GM21390 (cell line): ENCODE measurements at regions not wholly inside any gene's neighbourhood (a gene's known extent, or its start where the extent isn't known, plus 50 kb on each side); places are given as distances from the start of the nearest gene placed in this dataset.
"Not testable (repeated sequence)": the region's sequence is repeated elsewhere in the genome, so short reads cannot be mapped to it uniquely, and the experiment has no call there.

Experiments
- ATAC-seq: cut with Tn5 transposase; IDR thresholded peaks from one replicate; pipeline ENCODE4 v1.9.1; 2021; ENCODE audit not compliant: unreplicated experiment

DNA sequence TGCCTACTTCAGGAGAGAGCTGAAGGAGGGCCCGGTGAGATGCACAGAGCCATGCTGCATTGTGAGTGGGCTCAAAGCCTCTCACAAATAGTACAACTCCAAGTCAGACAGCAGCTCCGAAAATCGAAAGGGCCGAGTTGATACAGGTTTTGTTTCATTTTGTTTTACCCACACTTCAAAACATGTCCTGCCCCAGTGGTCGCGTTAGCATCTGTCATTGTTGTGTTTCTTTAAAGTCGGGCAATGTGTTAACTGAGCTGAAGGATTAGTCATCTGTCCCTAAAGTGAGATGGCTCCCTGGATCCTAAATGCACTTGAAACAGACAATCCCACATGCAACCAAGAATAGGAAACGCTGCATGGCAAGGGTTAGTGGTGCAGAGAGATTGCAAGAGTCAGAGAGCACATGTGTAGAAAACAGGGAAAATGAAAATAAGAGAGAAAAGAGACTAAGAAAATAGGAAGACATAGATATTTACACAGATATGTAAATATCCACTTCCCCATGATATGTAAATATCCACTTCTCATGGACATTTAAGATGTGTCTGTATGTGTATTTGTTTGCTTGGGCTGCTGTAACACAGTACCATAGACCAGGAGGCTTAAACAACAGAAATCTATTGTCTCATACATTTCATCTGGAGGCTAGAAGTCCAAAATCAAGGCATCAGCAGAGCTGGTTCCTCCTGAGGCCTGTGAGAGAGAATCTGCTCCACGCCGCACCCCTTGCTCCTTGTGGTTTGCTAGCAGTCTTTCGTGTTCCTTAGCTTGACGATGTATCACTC lies 131.4 kb upstream of the RAB4A start:
- peak; percentile 67 for ATAC-seq

DNA sequence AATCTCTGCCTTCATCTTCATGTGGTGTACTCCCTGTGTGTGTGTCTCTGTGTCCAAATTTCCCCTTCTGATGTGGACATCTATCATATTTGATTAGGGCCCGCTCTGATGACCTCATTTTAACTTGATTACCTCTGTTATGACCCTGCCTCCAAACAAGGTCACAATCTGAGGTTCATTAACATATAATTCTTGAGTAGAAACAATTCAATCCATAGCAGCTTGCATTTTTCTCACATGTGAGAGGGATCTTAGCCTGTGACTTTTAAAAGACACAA lies 130.9 kb upstream of the RAB4A start:
- no peak for ATAC-seq

DNA sequence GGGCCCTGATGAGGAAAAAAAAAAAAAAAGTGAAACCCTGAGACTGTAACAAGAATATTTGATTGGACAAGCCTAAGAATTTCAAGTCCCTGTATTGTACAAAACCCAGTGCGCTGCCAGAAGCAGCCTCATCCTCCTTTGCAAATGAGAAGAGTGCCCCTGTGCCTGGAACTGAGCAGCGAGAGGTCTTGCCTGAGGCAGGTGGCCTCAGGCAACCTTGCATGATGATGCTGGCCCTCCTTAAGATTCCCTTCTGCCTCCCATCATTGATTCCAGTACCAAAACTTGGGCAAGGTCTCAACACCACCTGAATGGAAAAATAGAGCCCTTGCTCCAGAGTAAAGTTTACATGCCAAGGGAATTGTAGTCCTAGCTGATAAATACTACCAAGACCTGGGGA lies 129.6 kb upstream of the RAB4A start:
- ATAC-seq = no peak

DNA sequence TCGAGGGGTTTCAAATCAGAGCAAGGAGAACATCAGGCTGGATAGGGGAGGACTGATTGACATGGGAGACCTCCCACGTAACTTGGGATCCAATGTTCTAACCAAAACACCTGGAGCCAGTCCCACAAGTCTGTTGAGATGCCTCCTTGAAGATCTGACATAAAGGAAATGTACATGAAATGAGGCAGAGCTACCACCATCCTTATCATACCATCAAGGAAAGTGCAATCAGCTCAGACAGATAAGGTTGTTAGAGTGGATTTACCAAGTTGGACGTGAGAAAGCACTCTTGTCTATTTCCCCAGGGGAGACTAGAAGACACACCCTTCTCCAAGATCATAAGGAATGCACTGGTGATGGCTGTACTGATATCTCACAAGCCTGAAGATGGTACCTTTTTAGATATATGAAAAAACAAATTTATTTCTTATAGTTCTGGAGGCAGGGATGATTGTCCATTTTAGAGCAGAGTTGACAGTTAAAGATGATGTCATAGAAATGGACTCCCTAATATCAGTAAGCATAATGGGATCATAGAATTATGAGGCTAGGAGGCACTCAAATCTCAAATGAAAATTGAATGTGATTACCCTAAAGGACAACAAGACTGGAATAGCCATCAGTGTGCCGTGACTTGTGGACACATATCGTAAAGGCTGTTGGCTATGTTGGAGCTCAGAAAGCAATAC lies 129.1 kb upstream of the RAB4A start:
- no peak for ATAC-seq

DNA sequence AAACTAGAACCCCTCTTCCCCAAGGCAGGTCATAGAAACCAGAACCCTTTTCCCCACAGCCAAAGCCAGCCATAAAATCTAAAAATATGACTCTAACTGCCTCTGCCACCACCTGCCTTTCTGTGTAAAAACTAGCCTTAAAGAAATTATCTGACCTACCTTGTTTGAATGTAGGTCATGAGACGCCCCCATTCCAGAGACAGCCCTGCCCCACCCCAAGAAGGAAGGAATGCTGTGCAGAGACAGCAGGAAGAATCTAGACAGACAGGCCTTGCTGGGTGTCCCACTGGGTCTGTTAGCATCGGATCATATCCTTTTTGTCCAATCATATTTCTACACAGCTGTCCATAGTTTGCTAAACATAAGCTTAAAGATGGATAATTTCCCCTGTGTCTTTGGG lies 128.4 kb upstream of the RAB4A start:
- no peak for ATAC-seq

DNA sequence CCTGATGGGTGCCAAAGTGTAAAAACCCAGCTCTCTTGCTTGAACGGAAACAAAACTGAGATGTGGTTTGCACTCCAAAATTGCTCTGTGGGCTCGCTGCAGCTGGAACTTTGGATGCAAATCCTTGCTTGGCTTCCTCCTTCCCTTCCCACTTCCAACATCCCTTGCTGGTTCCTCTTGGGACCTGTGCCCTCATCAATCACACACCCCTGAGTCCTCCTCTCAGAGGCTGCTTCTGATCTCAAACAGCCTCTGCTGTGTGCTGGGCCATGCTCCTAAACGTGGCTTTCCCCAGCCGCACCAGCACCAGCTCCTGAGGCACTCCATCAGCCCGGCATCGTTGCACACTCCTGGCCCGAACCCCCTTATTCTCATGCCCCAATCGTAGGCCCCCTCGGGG lies 124.3 kb upstream of the RAB4A start:
- ATAC-seq = no peak

DNA sequence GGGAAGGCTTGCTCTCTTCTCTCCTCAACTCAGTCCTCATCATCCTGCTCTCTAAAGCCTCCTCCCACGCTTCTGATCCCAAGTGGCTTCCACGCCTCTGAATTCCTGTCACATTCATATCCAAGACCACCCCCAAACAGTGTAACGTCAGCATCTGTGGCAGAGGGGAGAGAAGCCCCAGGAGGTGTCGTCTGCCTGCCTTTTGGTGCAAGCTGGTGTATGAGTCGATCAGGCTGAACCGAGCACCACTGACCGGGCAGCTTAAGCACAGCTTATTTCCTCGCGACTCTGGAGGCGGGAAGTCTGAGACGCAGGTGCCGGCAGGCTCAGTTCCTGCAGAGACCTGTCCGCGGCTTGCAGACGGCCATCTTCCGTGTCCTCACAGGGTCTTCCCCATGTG lies 123.8 kb upstream of the RAB4A start:
- ATAC-seq = no peak

DNA sequence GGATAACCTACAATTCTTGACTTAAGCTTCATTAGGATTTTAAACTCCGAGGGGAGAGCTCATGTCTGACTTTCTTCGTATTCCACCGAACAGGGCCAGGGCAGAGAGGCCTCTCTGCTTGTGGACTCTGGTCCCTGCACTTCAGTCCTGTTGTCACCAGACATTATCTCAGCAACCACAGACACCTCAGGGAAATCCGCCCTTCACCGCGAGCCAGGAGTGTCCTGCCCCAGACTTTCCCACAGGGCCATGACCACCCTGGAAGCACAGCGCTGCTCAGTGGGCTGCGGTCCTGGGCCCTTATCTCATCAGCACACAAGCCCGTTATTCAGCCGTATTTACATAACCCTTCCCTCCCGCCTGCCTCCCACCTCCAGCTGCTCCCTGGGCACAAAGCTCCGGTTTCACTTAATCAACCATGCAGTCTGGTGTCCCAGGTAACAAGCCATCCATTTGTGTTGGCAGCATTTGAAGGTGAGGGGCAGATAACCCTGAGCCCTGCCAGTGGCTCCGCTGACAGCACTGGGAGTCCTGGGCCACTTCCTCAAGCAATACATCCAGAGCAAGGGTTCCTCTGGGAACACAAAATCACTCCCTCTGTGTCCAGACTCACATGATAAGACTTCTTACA lies 122.8 kb upstream of the RAB4A start:
- ATAC-seq = no peak

DNA sequence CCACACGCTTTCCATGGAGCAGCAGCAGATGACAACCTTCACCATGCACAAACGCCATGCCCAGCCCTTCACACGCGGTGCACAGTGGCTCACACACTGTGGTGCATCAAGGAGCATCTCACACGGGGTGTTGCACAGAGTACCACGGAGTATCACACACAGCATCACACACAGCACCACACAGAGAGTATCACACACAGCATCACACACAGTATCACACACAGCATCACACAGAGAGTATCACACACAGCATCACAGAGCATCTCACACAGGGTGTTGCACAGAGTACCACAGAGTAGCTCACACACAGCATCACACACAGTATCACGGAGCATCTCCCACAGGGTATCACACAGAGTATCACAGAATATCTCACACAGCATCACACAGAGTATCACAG lies 122.2 kb upstream of the RAB4A start:
- ATAC-seq = no peak

DNA sequence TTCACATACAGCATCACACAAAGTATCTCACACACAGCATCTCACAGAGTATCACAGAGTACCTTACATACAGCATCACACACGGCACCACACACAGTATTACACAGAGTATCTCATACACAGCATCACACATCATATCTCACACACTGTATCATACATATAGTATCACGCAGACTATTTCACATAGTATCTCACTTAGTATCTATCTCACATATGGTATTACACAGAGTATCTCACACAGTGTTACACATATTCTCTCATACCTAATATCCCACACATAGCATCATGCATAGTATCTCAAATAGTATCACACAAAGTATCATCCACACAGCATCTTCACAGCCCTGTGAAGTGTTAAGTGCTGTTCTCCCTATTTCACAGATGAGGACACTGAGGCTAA lies 121.5 kb upstream of the RAB4A start:
- no peak for ATAC-seq

DNA sequence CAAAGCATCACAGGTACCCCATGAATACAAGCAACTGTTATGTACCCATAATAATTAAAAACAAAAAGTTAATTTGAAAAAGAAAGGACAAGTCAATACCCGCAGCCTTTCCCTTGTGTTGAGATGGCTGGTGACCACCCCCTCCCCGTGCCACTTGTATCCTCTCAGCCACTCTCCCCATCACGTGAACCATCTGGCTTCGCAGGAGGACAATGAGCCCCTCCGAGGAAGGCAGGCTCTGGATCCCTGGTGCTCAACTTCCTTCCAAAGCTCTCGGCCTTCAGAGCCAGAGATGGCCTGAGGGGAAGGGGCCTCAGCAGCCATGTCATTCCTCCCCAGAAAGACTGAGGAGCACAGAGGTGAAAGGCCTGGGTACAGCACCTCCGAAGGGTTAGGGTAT lies 120.4 kb upstream of the RAB4A start:
- no peak for ATAC-seq

DNA sequence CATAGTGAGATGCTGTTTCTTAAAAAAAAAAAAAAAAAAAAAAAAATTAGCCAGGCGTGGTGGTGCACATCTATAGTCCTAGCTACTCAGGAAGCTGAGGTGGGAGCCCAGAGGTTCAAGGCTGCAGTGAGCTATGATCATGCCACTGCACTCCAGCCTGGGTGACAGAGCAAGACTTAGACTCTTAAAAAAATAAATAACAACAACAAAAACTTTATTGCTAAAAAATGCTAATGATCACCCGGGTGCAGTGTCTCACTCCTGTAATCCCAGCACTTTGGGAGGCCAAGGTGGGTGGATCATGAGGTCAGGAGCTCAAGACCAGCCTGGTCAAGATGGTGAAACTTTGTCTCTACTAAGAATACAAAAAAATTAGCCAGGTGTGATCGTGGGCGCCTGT lies 119.5 kb upstream of the RAB4A start:
- not testable (repeated sequence) for ATAC-seq

DNA sequence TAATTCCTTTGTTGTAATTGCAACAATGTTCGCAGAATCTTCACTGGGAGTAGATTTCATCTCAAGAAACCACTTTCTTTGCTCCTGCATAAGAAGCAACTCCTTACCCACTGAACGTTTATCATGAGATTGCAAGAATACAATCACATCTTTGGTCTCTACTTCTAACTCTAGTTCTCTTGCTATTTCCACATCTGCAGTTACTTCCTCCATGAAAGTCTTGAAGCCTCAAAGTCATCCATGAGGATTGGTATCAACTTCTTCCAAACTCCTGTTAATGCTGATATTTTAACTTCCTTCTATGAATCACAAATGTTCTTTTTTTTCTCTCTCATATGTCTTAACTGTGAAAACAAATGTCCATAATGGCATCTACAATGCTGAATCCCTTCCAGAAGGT lies 118.6 kb upstream of the RAB4A start:
- no peak for ATAC-seq

DNA sequence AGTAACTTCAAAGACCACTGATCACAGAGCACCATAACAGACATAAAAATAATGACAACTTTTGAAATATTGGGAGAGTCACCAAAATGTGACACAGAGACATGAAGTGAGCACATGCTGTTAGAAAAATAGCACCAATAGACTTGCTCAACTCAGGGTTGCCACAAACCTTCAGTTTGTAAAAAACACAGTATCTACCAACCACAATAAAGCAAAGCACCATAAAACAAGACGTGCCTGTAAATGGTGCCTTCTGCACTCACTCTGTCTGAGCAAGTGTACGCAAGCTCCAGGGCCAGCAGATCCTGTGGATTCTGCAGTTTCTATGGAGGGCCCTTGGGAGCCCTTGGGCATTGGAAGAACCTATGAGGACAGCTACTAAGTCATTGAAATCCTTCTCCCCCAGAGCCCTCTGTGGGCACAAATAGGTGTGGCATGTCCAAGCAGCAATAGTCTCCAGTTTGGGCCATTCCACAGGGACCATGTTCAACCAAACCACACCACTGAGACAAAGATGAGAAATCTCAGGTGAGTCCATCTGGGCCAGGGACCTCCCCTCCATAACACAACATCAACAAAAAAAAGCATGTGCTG lies 116.9 kb upstream of the RAB4A start:
- ATAC-seq = no peak

DNA sequence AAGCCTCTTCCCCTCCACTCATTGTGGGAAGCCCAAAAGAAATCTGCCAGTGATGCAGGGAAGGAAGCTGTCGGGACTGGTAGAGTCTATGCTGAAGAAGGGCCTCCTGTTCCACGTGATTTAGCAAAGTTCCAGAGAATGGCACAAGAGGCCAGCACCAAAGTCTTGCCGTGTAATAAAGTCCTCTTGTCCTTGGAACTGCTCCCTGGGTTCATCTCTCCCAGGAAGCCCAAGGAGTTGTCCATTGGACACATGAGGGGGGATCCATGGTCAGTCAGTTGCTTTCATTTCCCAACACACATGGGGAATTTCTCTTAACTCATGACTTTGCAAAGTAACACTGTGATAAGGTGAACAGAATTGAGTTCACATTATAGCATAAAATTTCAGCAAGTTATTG lies 116.1 kb upstream of the RAB4A start:
- no peak for ATAC-seq

DNA sequence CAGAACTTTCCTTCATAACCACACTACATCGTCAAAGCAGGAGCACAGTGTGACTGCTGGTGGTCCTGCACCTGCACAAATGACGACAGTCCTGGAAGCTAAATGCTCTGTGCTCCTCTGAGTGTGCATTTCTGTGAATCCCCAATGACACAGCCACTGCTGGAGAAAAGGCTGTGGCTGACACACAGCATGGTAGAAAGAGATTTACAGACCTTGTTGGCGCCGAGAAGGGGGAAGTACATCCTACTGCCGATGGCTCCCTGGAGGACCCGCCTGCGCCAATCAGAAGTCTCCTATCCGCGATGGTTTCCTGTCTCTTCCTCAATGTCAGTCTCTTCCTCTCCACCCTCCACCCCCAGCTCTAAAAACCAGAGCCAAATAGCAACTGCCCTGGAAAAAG lies 115.4 kb upstream of the RAB4A start:
- no peak for ATAC-seq

DNA sequence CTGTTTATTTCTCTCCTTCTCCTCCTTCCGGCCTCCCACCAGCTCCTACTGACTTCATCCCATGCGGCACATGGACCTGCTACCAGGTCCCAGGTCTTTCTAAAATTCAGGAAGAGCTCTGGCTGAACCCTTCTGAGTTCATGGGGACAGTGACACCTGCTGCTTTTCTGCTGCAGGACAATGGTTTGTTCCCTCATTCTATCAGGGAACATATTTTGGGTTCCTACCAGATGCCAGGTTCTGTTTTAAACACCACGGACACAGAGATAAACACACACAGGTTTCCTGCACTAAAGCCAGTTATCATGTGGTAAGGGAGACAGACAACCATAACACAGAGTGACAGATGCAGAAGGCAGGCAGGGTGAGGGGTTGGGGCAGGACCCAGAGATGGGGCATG lies 114.0 kb upstream of the RAB4A start:
- no peak for ATAC-seq

DNA sequence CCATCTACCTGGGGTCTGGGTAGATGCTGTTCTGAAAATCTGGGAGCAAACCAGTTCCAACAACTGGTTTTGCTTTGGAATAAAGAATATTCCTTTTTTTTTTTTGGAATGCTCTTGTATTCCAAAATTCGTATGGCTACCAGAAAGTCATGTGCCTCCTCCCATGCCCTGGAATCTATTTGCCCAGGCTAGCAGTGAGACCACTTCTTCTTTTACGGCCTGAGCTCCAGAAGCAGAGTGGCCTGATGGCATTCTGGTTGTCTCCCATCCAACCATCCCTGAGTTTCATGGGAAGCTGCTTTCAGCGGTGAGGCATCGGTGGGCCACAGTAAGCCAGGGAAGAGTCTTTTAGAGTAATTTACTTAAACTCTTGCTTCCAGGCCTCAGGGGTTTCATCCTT lies 113.4 kb upstream of the RAB4A start:
- no peak for ATAC-seq

DNA sequence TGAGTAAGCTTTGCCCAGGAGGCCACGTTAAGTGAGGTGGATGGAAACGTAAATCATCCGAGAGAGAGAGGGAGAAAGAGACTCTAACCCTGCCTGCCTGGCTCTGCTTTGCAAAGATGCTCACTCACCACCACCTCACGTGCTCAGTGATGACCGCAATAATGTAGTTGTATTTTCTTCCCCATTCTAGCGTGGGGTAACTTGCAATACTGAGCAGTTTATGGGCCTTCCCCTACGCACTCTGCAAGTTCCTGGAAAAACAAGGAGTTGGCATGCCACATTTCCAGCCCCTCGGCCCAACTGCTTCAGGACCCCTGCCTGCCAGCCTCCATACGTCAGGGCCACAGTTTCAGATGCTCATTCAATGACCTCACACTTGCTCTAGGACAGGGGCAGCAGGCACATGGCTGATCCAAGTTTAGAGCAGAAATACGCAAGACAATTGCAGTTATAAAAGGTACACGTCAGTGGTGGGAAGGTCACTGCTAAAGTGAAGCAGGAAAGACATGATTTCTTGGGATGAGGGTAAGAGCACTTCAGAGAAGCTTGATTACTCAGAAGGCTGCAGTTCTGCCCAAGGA lies 112.5 kb upstream of the RAB4A start:
- no peak for ATAC-seq

DNA sequence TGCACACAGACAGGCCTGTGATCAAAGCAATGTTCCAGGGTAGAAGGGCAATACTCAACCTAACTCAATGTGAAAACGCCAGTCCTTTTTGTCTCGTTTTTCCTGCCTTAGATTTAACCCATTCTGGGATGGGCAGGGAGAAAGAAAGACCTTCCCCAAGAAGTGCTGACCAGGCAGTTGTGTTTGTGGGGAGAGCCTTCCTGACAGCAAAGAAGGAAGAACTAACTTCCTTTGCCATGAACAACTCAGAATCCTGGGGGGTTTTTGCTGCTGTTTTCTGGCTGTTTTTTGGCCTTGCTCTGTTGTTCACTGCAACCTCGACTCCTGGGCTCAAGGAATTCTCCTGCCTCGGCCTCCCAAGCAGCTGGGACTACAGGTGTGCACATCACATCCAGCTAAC lies 112.0 kb upstream of the RAB4A start:
- no peak for ATAC-seq

DNA sequence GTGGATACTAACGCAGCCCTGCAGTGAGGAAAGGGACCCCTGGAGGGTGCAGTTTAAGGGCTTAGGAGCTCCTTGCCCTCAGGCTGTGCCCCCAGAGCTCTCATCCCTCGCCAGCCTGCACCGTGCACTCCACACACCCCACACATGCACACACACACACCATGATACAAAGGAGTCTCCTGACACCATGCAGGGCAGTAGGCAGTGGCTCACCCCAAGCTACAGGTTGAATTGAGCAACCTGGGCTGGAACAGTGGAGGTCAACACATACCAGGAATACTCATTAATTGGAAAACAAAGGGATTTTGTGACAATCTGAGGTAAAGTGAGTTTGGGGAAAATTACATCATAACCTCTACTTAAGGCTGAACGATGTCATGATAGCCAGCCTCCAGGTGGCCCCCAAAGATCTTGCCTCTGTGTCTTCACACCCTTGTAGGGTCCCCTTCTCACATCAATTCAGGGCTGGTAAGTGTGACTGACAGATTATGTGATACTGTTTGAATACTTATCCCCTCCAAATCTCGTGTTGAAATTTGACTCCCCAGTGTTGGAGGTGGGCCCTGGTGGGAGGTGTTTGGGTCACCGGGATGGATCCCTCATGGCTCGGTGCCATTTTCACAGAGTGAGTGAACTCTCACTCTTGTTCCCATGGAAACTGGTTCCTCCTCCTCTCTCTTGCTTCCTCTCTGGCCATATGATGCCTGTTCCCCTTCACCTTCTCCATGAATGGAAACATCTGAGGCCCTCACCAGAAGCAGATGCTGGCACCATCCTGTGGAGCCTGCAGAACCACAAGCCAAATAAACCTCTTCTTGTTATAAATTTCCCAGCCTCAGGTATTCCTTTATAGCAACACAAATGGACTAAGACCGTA lies 111.0 kb upstream of the RAB4A start:
- ATAC-seq = no peak
